HEK293T (cell line): ENCODE measurements at regions not wholly inside any gene's neighbourhood (a gene's known extent, or its start where the extent isn't known, plus 50 kb on each side); places are given as distances from the start of the nearest gene placed in this dataset.
"Not testable (repeated sequence)": the region's sequence is repeated elsewhere in the genome, so short reads cannot be mapped to it uniquely, and the experiment has no call there.

Experiments used
- CTCF ChIA-PET: fragments of 350-600 bp; formaldehyde crosslinking; extraction: SDS; loops from one replicate; lab custom pipeline; 2021; ENCODE audit warnings: antibody characterized with exemption, inconsistent platforms; lab: Yijun Ruan, JAX
- POLR2A ChIA-PET: fragments of 350-600 bp; formaldehyde crosslinking; extraction: SDS; loops from one replicate; lab custom pipeline; 2020; ENCODE audit warnings: antibody characterized with exemption, inconsistent platforms; lab: Yijun Ruan, JAX
- DNase-seq: peaks from one replicate; pipeline ENCODE4 v3.0.0; 2012; ENCODE audit warnings: mixed read lengths; ENCODE audit errors: extremely low spot score
- BHLHE40 ChIP-seq: fragments of 450-650 bp; IDR thresholded peaks from 2 replicates; pipeline ENCODE4 v1.6.1; 2016; ENCODE audit warnings: mild to moderate bottlenecking, moderate library complexity, borderline replicate concordance
- CTBP1 ChIP-seq: fragments of 450-650 bp; IDR thresholded peaks from 2 replicates; pipeline ENCODE4 v1.6.1; 2016; ENCODE audit warnings: borderline replicate concordance
- HDGF ChIP-seq: fragments of 450-650 bp; IDR thresholded peaks from 2 replicates; pipeline ENCODE4 v1.6.1; 2017; ENCODE audit warnings: antibody characterized with exemption, borderline replicate concordance
- PKNOX1 ChIP-seq: fragments of 450-650 bp; IDR thresholded peaks from 2 replicates; pipeline ENCODE4 v1.6.1; 2016
- SP1 ChIP-seq: fragments of 450-650 bp; IDR thresholded peaks from 2 replicates; pipeline ENCODE4 v1.6.1; 2017
- SUZ12 ChIP-seq: fragments of 450-650 bp; IDR thresholded peaks from 2 replicates; pipeline ENCODE4 v1.6.1; 2016; ENCODE audit warnings: mild to moderate bottlenecking

DNA sequence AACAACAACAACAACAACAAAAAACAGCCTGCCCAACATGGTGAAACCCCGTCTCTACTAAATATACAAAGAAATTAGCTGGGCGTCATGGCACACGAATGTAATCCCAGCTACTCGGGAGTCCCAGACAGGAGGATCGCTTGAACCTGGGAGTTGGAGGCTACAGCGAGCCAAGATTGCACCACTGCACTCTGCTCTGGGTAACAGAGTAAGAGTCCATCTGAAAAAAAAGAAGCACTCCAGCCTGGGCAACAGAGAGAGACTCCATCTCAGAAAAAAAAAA, 344.1 kb upstream of the PLGLB2 start:
- CTCF ChIA-PET = no interaction called here
- POLR2A ChIA-PET = no interaction called here
- TF ChIP-seq HDGF (no peak), PKNOX1 (no peak), CTBP1 (no peak), SUZ12 (no peak), BHLHE40 (no peak), SP1 (no peak)
- DNase-seq = no peak

DNA sequence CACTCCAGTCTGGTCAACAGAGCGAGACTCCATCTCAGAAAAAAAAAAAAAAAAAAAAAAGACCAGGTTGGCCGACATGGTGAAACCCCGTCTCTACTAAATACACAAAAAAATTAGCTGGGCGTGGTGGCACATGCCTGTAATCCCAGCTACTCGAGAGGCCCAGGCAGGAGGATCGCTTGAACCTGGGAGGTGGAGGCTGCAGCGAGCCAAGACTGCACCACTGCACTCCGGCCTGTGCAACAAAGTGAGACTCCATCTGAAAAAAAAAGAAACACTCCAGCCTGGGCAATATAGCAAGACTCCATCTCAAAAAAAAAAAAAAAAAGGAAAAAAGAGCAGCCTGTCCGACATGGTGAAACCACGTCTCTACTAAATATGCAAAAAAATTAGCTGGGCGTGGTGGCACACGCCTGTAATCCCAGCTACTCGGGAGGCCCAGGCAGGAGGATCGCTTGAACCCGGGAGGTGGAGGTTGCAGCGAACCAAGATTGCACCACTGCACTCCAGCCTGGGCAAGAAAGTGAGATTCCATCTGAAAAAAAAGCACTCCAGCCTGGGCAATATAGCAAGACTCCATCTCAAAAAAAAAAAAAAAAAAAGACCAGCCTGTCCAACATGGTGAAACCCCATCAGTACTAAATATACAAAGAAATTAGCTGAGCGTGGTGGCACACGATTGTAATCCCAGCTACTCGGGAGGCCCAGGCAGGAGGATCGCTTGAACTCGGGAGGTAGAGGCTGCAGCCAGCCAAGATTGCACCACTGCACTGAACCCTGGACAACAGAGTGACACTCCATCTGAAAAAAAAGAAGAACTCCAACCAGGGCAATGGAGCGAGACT, 343.3 kb upstream of the PLGLB2 start:
- POLR2A ChIA-PET, CTCF ChIA-PET: not testable (repeated sequence)

GRCh38 chr2:87405531-87406216, 342.2 kb upstream of the PLGLB2 start:
- DNase-seq, POLR2A ChIA-PET, CTCF ChIA-PET: not testable (repeated sequence)

More for the DNA sequence above, 343.3 kb upstream of the PLGLB2 start:
- DNase-seq = not testable (repeated sequence)

- POLR2A ChIA-PET, DNase-seq, CTCF ChIA-PET: not testable (repeated sequence)
Measured at GRCh38 chr2:87406406-87407175, 341.3 kb upstream of the PLGLB2 start.

GRCh38 chr2:87409601-87410000, 338.3 kb upstream of the PLGLB2 start:
- DNase-seq, POLR2A ChIA-PET, CTCF ChIA-PET: not testable (repeated sequence)

DNA sequence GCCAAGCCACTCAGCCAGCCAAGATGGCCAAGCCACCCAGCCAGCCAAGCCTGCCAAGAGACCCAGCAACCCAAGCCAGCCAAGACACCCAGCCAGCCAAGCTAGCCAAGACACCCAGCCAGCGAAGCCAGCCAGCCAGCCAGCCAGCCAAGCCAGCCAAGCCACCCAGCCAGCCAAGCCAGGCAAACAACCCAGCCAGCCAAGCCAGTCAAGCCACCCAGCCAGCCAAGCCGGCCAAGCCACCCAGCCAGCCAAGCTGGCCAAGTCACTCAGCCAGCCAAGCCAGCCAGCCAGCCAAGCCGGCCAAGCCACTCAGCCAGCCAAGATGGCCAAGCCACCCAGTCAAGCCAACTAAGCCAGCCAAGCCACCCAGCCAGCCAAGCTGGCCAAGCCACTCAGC, 337.5 kb upstream of the PLGLB2 start:
- CTCF ChIA-PET, POLR2A ChIA-PET, DNase-seq: not testable (repeated sequence)

DNA sequence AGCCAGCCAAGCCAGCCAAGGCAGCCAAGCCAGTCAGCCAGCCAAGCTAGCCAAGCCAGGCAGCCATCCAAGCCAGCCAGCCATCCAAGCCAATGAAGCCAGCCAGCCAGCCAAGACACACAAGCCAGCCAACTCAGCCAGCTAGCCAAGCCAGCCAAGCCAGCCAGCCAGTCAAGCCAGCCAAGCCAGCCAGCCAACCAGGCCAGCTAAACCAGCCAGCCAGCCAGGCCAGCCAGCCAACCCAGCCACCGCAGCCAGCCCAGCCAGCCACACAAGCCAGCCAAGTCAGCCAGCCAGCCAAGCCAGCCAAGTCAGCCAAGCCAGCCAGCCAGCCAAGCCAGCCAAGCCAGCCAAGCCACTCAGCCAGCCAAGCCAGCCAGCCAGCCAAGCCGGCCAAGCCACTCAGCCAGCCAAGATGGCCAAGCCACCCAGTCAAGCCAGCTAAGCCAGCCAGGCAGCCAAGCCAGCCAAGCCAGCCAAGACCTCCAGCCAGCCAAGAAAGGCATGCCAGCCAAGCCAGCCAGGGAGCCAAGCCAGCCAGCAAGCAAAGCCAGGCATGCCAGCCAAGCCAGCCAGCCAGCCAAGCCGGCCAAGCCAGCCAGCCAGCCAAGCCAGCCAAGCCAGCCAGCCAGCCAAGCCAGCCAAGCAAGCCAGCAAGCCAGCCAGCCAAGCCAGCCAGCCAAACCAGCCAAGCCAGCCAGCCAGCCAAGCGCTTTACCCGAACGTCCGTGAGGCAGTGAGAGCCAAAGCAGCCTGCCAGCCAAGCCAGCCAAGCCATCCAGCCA, 335.7 kb upstream of the PLGLB2 start:
- CTCF ChIA-PET, POLR2A ChIA-PET, DNase-seq: not testable (repeated sequence)

DNA sequence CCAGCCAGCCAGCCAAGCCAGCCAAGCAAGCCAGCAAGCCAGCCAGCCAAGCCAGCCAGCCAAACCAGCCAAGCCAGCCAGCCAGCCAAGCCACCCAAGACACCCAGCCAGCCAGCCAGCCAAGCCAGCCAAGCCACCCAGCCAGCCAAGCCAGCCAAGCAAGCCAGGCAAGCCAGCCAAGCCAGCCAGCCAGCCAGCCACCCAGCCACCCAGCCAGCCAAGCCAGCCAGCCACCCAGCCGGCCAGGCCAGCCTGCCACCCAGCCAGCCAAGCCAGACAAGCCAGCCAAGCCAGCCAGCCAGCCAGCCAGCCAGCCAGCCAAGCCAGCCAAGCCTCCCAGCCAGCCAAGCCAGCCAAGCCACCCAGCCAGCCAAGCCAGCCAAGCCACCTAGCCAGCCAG, 333.6 kb upstream of the PLGLB2 start:
- POLR2A ChIA-PET, DNase-seq: not testable (repeated sequence)
- CTCF ChIA-PET = interaction anchor here (0.6 kb wide), 1 partner anchor 770 kb away, joined by 3 read pairs; no protein-coding TSS in a partner anchor

- CTCF ChIA-PET, POLR2A ChIA-PET, DNase-seq: not testable (repeated sequence)
Measured at GRCh38 chr2:87414795-87415570, 332.9 kb upstream of the PLGLB2 start.

- DNase-seq, POLR2A ChIA-PET: not testable (repeated sequence)
- CTCF ChIA-PET = interaction anchor here (0.7 kb wide), 1 partner anchor 321 kb away, joined by 4 read pairs; no protein-coding TSS in a partner anchor
Measured at GRCh38 chr2:87415586-87416265, 332.2 kb upstream of the PLGLB2 start.

GRCh38 chr2:87416266-87416592, 331.7 kb upstream of the PLGLB2 start:
- CTCF ChIA-PET, DNase-seq: not testable (repeated sequence)

DNA sequence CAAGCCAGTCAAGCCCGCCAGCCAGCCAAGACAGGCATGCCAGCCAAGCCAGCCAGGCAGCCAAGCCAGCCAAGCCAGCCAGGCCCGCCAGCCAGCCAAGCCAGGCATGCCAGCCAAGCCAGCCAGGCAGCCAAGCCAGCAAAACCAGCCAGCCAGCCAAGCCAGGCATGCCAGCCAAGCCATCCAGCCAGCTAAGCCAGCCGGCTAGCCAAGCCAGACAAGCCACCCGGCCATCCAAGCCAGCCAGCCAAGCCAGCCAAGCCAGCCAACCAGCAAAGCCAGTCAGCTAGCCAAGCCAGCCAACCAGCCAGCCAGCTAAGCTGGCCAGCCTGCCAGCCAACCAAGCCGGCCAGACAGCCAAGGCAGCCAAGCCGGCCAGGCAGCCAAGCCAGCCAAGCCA, 330.7 kb upstream of the PLGLB2 start:
- POLR2A ChIA-PET, DNase-seq, CTCF ChIA-PET: not testable (repeated sequence)

More at GRCh38 chr2:87416266-87416592, 331.7 kb upstream of the PLGLB2 start:
- POLR2A ChIA-PET = not testable (repeated sequence)

- DNase-seq, CTCF ChIA-PET, POLR2A ChIA-PET: not testable (repeated sequence)
Measured at GRCh38 chr2:87417742-87418567, 329.9 kb upstream of the PLGLB2 start.
